Ectodermal cell (in vitro differentiated cells): ENCODE measurements at regions not wholly inside any gene's neighbourhood (a gene's known extent, or its start where the extent isn't known, plus 50 kb on each side); places are given as distances from the start of the nearest gene placed in this dataset.
"Not testable (repeated sequence)": the region's sequence is repeated elsewhere in the genome, so short reads cannot be mapped to it uniquely, and the experiment has no call there.

ENCODE experiments used
- H3K27ac ChIP-seq: 2 replicates; pipeline ENCODE4 v1.7.0; 2013; ENCODE audit warnings: mild to moderate bottlenecking, low read depth, low read length; ENCODE audit not compliant: insufficient read depth, poor library complexity, severe bottlenecking
- H3K27me3 ChIP-seq: 2 replicates; pipeline ENCODE4 v1.7.0; 2013; ENCODE audit warnings: mild to moderate bottlenecking, low read length; ENCODE audit not compliant: insufficient read depth, control insufficient read depth, poor library complexity, severe bottlenecking
- H3K36me3 ChIP-seq: one replicate; pipeline ENCODE4 v1.7.0; 2013; ENCODE audit warnings: low read length; ENCODE audit not compliant: control insufficient read depth, insufficient read depth
- H3K4me1 ChIP-seq: one replicate; pipeline ENCODE4 v1.7.0; 2013; ENCODE audit warnings: low read length; ENCODE audit not compliant: control insufficient read depth, insufficient read depth
- H3K4me3 ChIP-seq: 2 replicates; pipeline ENCODE4 v1.7.0; 2013; ENCODE audit warnings: low read depth, low read length, control low read depth; ENCODE audit not compliant: insufficient read depth
- H3K9me3 ChIP-seq: 2 replicates; pipeline ENCODE4 v1.7.0; 2013; ENCODE audit warnings: mild to moderate bottlenecking, low read length, moderate library complexity; ENCODE audit not compliant: control insufficient read depth
- WGBS, 2 experiments: methylation state at CpG; one replicate each; pipeline ENCODE4 v1.1.7; 2013; ENCODE audit warnings: missing lambda C conversion rate in 2 of 2; 5-methylcytosine and 5-hydroxymethylcytosine counted together

GRCh38 chr2:167826906-167827305, 420.5 kb downstream of the STK39 start:
- no peaks in the 10 kb centered on the region for H3K4me1 ChIP-seq
- no peaks in the 10 kb centered on the region for H3K36me3 ChIP-seq
- H3K27ac ChIP-seq = no peak overlapping the region
- H3K27me3 ChIP-seq = no peaks in the 10 kb centered on the region
- H3K9me3 ChIP-seq = no peaks in the 10 kb centered on the region
- H3K4me3 ChIP-seq = no peak overlapping the region
- 94% methylated on average over 3 of the region's 3 CpGs for WGBS, 2 experiments

- Histone ChIP-seq H3K36me3 (no peaks in the 10 kb centered on the region), H3K9me3 (no peaks in the 10 kb centered on the region), H3K4me3 (no peak overlapping the region), H3K27ac (no peak overlapping the region), H3K27me3 (no peaks in the 10 kb centered on the region), H3K4me1 (no peaks in the 10 kb centered on the region)
- 96 to 100% methylated on average over 1 of the region's 1 CpG for WGBS, 2 experiments
Measured at GRCh38 chr2:167825664-167826063, 421.7 kb downstream of the STK39 start.

DNA sequence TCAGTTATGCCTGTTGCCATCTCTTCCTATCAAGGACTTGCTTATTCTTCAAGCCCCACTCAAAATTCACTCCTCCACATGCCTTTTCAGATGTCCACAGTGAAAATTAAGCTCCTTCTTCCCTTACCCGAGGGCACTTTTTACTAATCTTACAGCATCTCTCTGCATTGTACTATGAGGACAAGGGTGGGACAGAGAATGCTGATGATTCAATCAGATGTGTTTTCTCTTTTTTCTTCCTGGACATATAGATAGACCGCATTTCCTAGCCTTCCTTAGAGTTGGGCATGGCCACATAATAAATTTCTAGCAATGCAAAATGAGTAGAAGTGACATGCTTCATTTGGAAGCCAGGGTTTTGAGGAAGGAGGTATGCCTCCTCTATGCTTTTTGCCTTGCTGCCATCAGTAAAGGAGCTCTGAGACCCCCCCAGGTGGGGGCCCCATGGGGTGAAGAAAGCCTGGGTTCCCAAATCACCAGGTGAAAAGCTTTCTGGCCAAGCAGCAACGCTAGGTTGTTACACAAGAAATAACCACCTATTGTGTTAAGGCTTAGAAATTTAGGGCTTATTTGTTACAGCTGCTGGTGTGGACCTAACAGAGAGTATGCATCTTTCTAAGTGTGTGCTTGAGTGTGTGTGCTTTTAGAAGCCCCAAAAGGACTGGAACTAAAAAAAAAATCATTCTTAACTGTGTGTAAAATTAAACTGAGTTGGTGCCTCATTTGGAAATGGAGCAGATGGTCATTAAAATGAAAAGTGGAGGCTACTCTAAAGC, 424.5 kb downstream of the STK39 start:
- no peak overlapping the region for H3K4me3 ChIP-seq
- no peak overlapping the region for H3K27ac ChIP-seq
- no peaks in the 10 kb centered on the region for H3K9me3 ChIP-seq
- WGBS, 2 experiments = 87 to 88% methylated on average over 3 of the region's 3 CpGs
- H3K4me1 ChIP-seq = no peaks in the 10 kb centered on the region
- no peaks in the 10 kb centered on the region for H3K27me3 ChIP-seq
- H3K36me3 ChIP-seq = no peaks in the 10 kb centered on the region

DNA sequence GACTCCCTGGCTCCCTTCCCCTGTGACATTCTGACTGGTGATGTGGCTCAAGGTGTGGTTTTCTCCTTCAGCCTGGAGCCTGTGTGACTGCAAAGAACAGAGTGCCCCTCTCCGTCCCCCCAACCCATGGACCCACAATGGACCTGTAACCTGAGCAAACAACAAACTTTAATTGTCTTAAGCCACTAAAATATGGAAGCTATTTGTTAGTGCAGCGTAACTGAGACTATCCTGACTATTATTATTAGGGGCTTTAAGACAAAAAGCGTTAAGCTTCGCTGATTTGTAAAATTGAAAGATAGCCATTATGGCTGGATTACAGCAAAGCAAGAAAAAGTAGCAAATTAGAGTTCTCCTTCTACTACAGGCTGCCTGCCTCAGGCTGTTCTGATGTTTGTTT, 426.9 kb downstream of the STK39 start:
- Histone ChIP-seq H3K27me3 (no peaks in the 10 kb centered on the region), H3K9me3 (no peaks in the 10 kb centered on the region), H3K36me3 (no peaks in the 10 kb centered on the region), H3K27ac (no peak overlapping the region), H3K4me1 (no peaks in the 10 kb centered on the region), H3K4me3 (no peak overlapping the region)
- 94% methylated on average over 4 of the region's 4 CpGs for WGBS, 2 experiments

DNA sequence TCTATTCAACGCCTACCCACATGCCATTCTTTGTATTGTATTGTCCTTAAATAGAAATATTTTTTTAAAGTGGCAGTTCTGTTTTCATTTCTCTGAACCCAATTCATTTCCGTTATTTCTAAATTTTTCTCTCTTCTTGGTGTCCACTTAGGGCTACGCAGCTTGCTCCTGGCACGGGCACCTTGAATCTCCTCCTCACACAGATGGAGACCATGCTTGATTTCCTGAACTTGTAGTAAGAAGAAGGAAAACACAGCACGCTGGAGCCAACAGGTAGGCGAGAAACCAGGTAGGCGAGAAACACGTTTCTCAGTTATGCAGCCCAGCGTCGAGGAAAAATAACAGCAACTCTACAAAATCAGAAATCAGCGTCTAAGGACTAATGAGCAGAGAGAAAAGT, 428.9 kb downstream of the STK39 start:
- 97 to 98% methylated on average over 10 to 11 of the region's 11 CpGs for WGBS, 2 experiments

GRCh38 chr2:167817908-167818307, 429.5 kb downstream of the STK39 start:
- 95 to 96% methylated on average over 4 of the region's 4 CpGs for WGBS, 2 experiments
- Histone ChIP-seq H3K4me3 (no peak overlapping the region), H3K36me3 (no peaks in the 10 kb centered on the region), H3K27ac (no peak overlapping the region), H3K27me3 (no peaks in the 10 kb centered on the region), H3K9me3 (no peaks in the 10 kb centered on the region), H3K4me1 (no peaks in the 10 kb centered on the region)

More for the DNA sequence above, 428.9 kb downstream of the STK39 start:
- Histone ChIP-seq H3K27ac (no peak overlapping the region), H3K4me1 (no peaks in the 10 kb centered on the region), H3K36me3 (no peaks in the 10 kb centered on the region), H3K4me3 (no peak overlapping the region), H3K27me3 (no peaks in the 10 kb centered on the region), H3K9me3 (no peaks in the 10 kb centered on the region)

DNA sequence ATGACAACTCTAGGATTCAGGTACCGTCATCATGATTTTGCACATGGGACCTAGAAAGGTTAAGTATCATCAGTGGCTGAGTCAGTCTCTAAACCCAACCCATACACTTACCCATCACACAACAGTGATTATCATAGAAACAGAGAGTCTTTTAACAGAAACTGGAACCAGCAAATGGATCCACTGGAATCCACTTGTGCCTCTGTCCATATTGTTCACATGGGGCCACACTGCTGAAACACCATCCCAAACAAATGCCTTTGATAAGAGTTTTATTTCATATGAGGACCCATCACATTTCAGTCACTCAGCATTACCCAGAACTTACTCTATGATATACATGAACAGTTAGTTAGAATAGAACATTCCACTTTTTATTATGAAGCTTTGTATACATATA, 430.0 kb downstream of the STK39 start:
- H3K36me3 ChIP-seq = no peaks in the 10 kb centered on the region
- 92 to 93% methylated on average over 1 of the region's 1 CpG for WGBS, 2 experiments
- no peak overlapping the region for H3K27ac ChIP-seq
- no peak overlapping the region for H3K4me3 ChIP-seq
- H3K27me3 ChIP-seq = no peaks in the 10 kb centered on the region
- H3K9me3 ChIP-seq = no peaks in the 10 kb centered on the region
- H3K4me1 ChIP-seq = no peaks in the 10 kb centered on the region

GRCh38 chr2:167816874-167817290, 430.5 kb downstream of the STK39 start:
- no peak overlapping the region for H3K27ac ChIP-seq

GRCh38 chr2:167814881-167815718, 432.3 kb downstream of the STK39 start:
- H3K27ac ChIP-seq = no peak overlapping the region

More at GRCh38 chr2:167816874-167817290, 430.5 kb downstream of the STK39 start:
- H3K9me3 ChIP-seq = no peaks in the 10 kb centered on the region
- no peaks in the 10 kb centered on the region for H3K36me3 ChIP-seq
- no peak overlapping the region for H3K4me3 ChIP-seq
- WGBS, 2 experiments = 91 to 92% methylated on average over 1 of the region's 1 CpG
- H3K27me3 ChIP-seq = no peaks in the 10 kb centered on the region
- H3K4me1 ChIP-seq = no peaks in the 10 kb centered on the region

DNA sequence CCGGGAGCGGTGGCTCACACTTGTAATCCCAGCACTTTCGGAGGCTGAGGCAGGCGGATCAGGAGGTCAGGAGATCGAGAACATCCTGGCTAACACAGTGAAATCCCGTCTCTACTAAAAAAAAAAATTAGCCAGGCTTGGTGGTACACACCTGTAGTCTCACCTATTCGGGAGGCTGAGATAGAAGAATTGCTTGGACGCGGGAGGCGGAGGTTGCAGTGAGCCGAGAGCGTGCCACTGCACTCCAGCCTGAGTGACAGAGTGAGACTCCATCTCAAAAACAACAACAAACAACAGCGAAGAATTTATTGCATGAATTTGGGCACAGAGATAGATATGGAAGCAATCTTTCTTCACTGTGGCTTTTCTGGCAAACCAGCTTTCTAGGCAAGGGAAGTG, 432.9 kb downstream of the STK39 start:
- H3K9me3 ChIP-seq, H3K36me3 ChIP-seq, H3K27me3 ChIP-seq, H3K4me1 ChIP-seq, H3K27ac ChIP-seq, H3K4me3 ChIP-seq: not testable (repeated sequence)
- WGBS, 2 experiments = 93 to 94% methylated on average over 13 of the region's 13 CpGs

More at GRCh38 chr2:167814881-167815718, 432.3 kb downstream of the STK39 start:
- 96 to 97% methylated on average over 10 of the region's 10 CpGs for WGBS, 2 experiments
- H3K4me3 ChIP-seq = no peak overlapping the region
- H3K9me3 ChIP-seq = no peaks in the 10 kb centered on the region
- H3K36me3 ChIP-seq = no peaks in the 10 kb centered on the region
- no peaks in the 10 kb centered on the region for H3K4me1 ChIP-seq
- no peaks in the 10 kb centered on the region for H3K27me3 ChIP-seq
